ENCODE measurements at regions not wholly inside any gene's neighbourhood (a gene's known extent, or its start where the extent isn't known, plus 50 kb on each side); places are given as distances from the start of the nearest gene placed in this dataset.

DNA sequence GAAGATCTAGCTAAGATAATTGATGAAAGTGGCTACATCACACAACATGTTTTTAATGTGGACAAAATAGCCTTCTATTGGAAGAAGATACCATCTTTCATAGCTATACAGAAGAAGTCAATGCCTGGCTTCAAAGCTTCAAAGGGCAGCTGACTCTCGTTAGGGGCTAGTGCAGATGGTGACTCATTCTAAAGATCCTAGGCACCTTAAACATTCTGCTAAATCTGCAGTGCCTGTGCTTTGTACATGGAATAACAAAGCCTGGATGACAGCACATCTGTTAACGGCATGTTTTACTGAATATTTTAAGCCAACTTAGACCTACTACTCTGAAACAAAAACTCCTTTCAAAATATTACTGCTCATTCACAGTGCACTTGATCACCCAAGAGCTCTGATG is 65.6 kb upstream of the USP24 start:
- Histone ChIP-seq H3K4me3 (no peak overlapping the region), H3K27me3 (no peaks in the 10 kb centered on the region), H3K9me3 (no peaks in the 10 kb centered on the region), H3K36me3 (no peaks in the 10 kb centered on the region), H3K27ac (no peak overlapping the region), H3K4me1 (peaks cover 8 to 24% (median 17%) of the 10 kb centered on the region in 3 donors)
- WGBS, 2 donors, result 47 to 72% methylated on average over 2 of the region's 2 CpGs
- DNase-seq, result no peak
- TF ChIP-seq POLR2A (IDR thresholded peaks at IDR 0.05), result no peak
- TF ChIP-seq, protein P1, sequence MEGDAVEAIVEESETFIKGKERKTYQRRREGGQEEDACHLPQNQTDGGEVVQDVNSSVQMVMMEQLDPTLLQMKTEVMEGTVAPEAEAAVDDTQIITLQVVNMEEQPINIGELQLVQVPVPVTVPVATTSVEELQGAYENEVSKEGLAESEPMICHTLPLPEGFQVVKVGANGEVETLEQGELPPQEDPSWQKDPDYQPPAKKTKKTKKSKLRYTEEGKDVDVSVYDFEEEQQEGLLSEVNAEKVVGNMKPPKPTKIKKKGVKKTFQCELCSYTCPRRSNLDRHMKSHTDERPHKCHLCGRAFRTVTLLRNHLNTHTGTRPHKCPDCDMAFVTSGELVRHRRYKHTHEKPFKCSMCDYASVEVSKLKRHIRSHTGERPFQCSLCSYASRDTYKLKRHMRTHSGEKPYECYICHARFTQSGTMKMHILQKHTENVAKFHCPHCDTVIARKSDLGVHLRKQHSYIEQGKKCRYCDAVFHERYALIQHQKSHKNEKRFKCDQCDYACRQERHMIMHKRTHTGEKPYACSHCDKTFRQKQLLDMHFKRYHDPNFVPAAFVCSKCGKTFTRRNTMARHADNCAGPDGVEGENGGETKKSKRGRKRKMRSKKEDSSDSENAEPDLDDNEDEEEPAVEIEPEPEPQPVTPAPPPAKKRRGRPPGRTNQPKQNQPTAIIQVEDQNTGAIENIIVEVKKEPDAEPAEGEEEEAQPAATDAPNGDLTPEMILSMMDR (IDR thresholded peaks at IDR 0.05), result no peak
- intact Hi-C loops (cut with DNase I), result no loop called here

DNA sequence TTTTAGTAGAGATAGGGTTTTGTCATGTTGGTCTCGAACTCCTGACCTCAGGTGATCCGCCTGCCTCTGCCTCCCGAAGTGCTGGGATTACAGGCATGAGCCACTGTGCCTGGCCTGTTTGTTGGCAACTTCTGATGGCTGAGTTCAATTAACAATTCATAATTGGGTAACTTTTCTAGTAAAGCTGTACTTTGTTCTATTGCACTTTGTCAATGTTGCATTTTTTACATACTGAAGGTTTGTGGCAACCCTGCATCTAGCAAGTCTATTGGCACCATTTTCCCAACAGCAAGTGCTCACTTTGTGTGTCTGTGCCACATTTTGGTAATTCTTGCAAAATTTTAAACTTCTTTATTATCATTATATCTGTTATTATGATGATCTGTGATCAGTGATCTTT is 64.5 kb upstream of the USP24 start:
- DNase-seq, result no peak
- Histone ChIP-seq H3K4me1 (peaks cover 0 to 24% (median 9%) of the 10 kb centered on the region in 3 donors), H3K4me3 (no peak overlapping the region), H3K9me3 (no peaks in the 10 kb centered on the region), H3K27me3 (no peaks in the 10 kb centered on the region), H3K36me3 (no peaks in the 10 kb centered on the region), H3K27ac (no peak overlapping the region)
- intact Hi-C loops (cut with DNase I), result no loop called here
- no peak for TF ChIP-seq POLR2A (IDR thresholded peaks at IDR 0.05)
- TF ChIP-seq, protein P1 (IDR thresholded peaks at IDR 0.05), result no peak
- 85 to 93% methylated on average over 3 of the region's 3 CpGs for WGBS, 2 donors

DNA sequence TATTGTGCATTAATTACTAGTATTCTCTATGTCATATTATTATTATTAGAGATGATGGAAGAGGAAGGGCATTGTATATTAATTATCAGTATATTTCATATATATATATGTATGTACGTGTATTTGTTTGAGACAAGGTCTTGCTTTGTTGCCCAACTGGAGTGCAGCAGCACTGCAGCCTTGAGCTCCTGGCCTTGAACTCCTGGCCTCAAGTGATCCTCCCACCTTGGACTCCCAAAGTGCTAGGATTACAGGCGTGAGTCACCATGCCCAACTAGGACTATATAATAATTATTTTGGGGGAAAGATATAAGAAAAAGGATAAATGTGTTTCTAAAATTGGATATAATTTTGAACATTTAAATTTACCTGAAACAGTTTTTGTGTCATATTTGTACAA is 63.2 kb upstream of the USP24 start:
- Histone ChIP-seq H3K36me3 (no peaks in the 10 kb centered on the region), H3K27ac (no peak overlapping the region), H3K9me3 (no peaks in the 10 kb centered on the region), H3K4me3 (no peak overlapping the region), H3K27me3 (no peaks in the 10 kb centered on the region), H3K4me1 (peaks cover 0 to 24% (median 9%) of the 10 kb centered on the region in 3 donors)
- WGBS, 2 donors, result 50 to 88% methylated on average over 2 of the region's 2 CpGs
- TF ChIP-seq POLR2A (IDR thresholded peaks at IDR 0.05), result no peak
- TF ChIP-seq, protein P1 (IDR thresholded peaks at IDR 0.05), result no peak
- intact Hi-C loops (cut with DNase I), result no loop called here
- no peak for DNase-seq

DNA sequence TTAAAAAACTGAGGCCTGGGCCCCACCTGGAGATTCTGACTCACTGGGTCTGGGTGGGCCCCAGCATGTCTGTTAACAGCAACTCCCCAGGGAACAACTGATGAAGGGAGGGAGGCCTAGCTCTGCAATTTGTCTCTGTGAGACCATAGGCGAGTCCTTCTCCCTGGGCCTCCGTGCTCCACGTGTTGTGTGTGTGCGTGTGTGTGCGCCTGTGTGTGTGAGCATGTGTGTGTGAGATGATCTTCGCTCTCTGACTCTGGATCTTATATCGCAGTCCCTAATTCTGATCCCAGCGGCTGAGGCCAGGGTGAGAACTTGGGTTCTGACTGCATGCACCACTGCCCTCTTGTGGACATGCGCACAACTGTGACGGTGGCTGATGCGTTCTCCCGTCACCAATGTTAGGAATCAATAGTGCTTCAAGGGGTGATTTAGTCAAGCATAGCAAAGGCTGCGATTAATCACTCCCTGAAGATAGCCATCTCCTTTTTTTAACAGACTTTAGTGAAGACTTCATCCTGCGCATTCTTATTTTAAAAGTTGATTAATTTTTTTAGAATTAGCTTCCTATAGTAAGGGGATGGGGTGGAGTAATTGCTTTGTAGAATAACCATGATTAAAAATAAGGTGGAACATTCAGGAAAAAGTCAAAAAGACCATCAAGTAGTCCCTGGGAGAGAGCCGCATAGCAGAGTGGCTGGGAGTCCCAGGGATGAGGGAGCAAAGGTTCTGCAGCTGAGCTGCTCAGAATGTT is 62.4 kb upstream of the USP24 start:
- DNase-seq, result no peak
- no peak for TF ChIP-seq POLR2A (IDR thresholded peaks at IDR 0.05)
- TF ChIP-seq, protein P1 (IDR thresholded peaks at IDR 0.05), result peak; percentile 71 to 93 (median 80)
- no peak overlapping the region for H3K4me3 ChIP-seq
- intact Hi-C loops (cut with DNase I), result loop anchor here (2.0 kb wide), 1 partner anchor 137 kb away; no protein-coding TSS in a partner anchor
- H3K9me3 ChIP-seq, result no peaks in the 10 kb centered on the region
- H3K4me1 ChIP-seq, result peaks cover 0 to 24% (median 9%) of the 10 kb centered on the region in 3 donors
- no peak overlapping the region for H3K27ac ChIP-seq
- 10 to 41% methylated on average over 2 to 8 of the region's 15 CpGs for WGBS, 2 donors
- no peaks in the 10 kb centered on the region for H3K36me3 ChIP-seq
- H3K27me3 ChIP-seq, result no peaks in the 10 kb centered on the region

DNA sequence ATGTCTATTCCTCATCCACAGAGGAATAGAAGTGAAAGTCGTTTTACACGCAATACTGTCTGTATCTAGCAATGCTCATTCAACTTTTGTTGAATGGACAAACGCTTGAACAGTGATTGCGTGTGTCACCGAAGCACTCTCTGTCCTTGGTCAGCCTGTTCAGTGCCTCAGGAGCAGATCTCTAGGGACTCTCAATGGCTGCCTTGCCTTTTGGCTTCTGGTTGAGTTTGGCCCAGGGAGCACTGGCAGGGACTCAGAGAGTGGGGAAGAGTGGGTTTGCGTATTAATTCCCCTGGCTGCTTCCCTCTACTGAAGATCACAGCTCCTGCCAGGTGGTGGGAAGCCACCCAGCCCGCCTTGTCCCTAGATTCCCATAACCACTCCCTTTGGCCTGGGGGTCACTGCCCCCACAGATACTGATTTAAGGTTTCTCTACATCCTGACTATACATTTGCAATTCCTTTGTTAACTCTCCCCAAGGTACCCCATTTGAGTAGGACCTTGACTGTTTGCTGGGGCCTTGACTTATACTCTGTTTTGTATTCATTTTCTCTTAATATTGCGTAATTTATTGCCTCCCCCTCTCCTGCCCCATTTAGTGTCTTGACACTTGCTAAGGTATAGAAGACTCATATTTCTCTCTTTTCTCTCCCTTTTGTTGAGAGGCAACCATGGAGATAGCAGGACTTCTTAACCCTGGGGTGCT is 61.7 kb upstream of the USP24 start:
- intact Hi-C loops (cut with DNase I), result loop anchor here (2.0 kb wide), 1 partner anchor 136 kb away; no protein-coding TSS in a partner anchor
- Histone ChIP-seq H3K27ac (no peak overlapping the region), H3K36me3 (no peaks in the 10 kb centered on the region)

More for the DNA sequence above, 61.7 kb upstream of the USP24 start:
- Histone ChIP-seq H3K4me1 (peaks cover 0 to 24% (median 9%) of the 10 kb centered on the region in 3 donors), H3K27me3 (no peaks in the 10 kb centered on the region), H3K4me3 (no peak overlapping the region), H3K9me3 (no peaks in the 10 kb centered on the region)
- WGBS, 2 donors, result 84% methylated on average over 8 of the region's 8 CpGs
- DNase-seq, result no peak
- no peak for TF ChIP-seq POLR2A (IDR thresholded peaks at IDR 0.05)
- TF ChIP-seq, protein P1 (IDR thresholded peaks at IDR 0.05), result no peak
